SU-DHL-6 (cell line): ENCODE measurements at regions not wholly inside any gene's neighbourhood (a gene's known extent, or its start where the extent isn't known, plus 50 kb on each side); places are given as distances from the start of the nearest gene placed in this dataset.

Source experiments
- CTCF ChIP-seq: fragments of 200-600 bp; sonication (generic); IDR thresholded peaks from one replicate; pipeline ENCODE4 v1.5.1; 2017; ENCODE audit warnings: antibody characterized with exemption, mild to moderate bottlenecking, low read length, moderate library complexity; ENCODE audit not compliant: insufficient read depth, poor library complexity, severe bottlenecking
- EZH2phosphoT487 ChIP-seq: fragments of 200-600 bp; sonication (generic), shearing (Covaris generic); conservative IDR thresholded peaks from 2 replicates; pipeline ENCODE4 v1.6.1; 2018; ENCODE audit warnings: mild to moderate bottlenecking, antibody characterized with exemption, low read length, moderate library complexity, mixed read lengths

GRCh38 chr9:106449336-106449927, 413.5 kb upstream of the ZNF462 start:
- TF ChIP-seq CTCF = no peak
- TF ChIP-seq EZH2phosphoT487 = no peak
